ENCODE measurements at regions not wholly inside any gene's neighbourhood (a gene's known extent, or its start where the extent isn't known, plus 50 kb on each side); places are given as distances from the start of the nearest gene placed in this dataset.

DNA sequence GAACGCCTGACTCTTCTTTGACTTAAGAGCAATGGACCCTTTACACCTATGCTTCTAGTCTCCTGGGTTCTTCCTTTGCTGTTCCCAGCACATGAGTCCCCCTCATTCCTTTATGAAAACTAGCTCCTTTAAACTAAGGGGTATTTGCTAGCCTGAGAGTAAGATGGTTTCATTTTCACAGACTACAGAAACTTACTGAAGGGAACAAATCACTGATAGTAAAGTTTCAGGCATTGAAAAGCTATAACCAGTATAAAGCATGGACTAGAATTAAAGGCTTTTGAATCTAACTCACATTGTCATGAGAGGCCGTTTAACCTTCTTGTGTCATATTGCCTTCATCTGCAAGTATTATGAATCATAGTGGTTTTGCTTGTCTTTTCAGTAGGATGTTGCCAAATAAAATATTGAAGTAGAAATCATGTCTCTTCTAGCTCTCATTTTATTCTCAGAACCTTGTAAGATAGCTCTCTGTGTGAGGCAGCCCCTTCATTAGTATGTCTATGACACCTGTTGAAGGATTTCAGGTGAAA lies 765.9 kb downstream of the NR2F2 start:
- no peak for DNase-seq (ENCODE audit: low read depth)

DNA sequence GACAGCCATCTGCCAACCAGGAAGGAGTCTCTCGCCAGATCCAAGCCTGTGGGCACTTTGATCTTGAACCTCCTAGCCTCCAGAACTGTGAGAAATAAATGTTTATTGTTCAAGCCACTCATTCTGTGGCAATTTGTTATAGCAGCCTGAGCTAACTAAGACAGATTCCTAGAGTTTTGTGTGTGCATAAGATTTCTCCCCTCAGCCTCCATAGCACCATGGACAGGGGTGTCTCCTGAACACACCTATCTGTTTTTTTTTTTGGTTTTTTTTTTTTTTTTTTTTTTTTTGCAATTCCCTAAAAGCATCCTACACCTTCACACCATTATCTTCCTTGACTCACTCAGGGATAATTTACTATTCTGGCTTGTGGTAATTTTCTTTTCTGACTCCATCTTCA lies 768.5 kb downstream of the NR2F2 start:
- no peak for DNase-seq (ENCODE audit: low read depth)

DNA sequence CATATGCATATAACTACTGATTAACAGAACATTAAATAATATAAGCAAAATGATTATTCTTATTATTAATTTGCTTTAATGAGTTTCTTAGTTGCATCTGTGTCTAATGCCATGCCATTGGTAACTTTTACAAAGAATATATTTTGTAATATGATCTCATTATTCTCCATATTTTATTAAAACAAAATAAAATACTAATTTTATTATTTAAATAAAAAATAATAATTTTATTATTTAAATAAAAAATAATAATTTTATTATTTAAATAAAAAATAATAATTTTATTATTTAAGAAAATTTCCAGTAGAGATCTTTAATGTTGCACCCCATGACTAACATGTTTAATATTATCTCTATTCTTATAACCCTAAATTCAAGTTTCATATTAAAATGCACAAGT lies 771.1 kb downstream of the NR2F2 start:
- DNase-seq (ENCODE audit: low read depth): no peak

DNA sequence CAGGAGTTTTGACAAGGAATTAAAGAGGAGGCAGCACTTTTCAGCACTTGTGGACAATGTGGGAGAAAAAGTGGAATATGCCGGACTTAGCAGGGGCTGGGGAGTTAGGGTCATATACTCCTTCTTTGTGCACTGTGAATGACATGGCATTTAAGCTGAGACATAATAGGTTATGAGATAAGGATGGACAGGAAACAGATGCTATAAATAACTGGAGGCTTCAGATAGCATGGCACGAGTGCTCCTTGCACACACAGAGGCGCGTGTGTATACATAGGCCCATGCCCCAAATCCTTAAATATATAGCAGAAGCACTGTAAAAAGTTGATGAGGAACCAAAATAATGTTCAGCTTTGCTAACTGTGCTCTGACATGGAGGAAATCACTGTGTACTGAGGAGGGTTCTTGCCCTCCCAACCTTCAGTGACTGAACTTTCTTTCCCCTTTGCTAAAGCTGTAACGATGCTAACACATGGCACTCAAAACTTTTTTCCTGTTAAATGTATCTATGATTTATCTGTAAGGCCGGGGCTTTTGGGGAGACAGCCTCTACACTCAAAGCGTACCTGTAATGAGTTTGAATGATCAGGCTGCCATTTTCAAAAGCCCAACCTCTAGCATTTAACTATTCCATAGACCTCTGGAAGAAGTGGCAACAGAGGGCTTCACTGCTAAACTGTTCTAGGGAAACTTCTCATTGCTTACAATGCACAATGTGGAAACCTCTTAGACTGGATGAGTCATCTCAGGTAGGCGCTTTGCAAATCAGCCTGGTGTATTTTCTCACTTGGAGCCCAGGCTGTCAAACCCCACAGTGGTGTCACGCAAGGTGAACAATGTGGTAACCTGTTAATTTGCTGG lies 784.6 kb downstream of the NR2F2 start:
- no peak for DNase-seq (ENCODE audit: low read depth)

DNA sequence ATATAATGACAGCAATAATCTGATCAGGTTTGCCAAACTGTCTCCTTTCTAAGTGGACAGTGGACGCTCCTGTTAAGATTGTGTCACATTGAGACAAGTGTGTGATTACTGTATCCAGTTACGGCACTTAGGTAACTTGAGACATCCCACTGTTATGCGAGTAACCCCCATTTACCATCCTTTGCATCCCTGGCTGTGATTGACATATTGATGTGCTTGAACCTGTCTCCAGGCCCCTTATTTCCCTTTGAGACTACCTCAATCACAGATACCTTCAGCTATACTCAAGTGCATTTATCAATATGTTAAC lies 785.2 kb downstream of the NR2F2 start:
- no peak for DNase-seq (ENCODE audit: low read depth)

DNA sequence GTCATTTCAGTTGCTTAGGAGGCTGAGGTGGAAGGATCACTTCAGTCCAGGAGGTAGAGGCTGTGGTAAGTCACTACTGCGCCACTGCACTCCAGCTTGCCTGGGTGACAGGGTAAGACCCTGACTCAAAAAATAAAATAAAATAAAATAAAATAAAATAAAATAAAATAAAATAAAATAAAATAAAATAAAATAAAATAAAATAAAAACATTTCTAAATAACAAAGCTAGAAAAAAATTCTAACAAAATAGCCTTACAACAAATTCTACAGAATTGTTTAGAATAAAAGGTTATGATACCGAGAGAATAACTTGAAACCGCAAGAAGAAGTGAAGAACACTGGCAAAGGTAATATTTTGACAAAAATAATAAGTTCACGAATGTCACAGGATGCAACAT lies 794.3 kb downstream of the NR2F2 start:
- DNase-seq (ENCODE audit: low read depth): no peak

DNA sequence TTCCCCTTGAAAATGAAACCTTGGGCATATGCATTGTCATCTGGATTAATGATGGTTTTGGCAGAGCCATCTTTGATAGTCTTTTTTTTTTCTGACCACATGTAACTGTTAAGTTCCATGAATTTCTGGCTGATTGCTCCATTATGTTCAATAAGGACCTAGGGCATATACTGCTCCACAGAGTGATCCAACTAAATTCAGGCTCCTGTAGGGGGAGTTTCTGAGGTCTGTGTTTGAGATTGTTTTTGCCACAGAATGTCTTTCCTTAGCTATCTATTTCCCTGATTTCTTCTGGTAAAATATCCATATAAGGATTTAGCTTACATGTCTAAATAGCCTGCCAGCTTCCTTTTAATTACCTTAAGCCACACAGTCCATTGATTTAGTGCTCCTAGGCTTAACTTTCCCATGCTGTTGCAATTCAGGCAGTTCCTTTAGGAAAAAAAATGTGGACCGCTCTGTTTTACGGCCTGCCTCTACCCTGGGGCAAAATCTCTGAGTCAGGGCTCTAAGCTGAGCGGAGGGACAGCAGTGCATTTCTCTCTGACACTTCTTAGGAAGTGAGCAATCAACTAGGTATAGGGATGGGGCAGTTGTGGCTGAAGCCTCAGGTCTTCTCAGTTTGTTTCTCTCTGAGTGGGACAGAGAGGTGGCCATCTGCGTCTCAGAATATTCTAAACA lies 796.2 kb downstream of the NR2F2 start:
- DNase-seq (ENCODE audit: low read depth): no peak

DNA sequence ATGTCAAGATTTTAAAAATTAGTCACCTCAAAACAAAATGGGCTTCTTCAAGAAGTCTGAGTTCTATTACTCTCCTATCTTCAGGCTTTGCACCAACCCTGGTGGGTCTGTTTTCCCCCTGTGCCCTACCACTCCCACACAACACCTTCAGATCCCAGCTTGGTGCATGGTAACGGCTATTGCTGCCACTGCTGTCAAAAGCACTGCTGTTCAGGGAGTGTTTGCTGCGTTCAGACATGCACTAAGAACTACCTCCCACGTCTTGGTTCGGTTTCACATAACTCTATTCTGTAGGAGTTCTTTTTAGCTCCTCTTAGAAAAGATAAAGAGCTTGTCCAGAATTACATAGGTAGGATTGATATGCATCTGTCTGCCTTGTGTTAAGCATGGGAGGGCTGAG lies 799.2 kb downstream of the NR2F2 start:
- no peak for DNase-seq (ENCODE audit: low read depth)

DNA sequence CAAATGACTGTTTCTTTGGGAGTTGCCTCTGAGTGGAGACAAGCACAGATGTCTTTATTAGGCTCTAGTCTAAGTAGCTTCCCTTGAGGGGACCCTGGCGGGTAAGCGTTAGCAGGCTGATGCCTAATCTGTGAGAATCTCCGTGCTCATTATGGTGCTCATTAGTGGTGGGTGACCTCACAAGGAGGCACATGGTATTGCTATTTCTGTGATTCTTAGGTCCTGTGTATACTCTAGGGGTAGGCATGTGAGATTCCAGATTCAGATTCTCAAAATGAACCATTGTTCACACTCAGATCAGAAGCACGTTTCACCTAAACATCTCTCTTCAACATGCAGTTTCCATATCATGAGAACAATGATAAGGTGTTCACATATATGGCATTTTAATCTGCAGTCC lies 809.7 kb downstream of the NR2F2 start:
- DNase-seq (ENCODE audit: low read depth): no peak

DNA sequence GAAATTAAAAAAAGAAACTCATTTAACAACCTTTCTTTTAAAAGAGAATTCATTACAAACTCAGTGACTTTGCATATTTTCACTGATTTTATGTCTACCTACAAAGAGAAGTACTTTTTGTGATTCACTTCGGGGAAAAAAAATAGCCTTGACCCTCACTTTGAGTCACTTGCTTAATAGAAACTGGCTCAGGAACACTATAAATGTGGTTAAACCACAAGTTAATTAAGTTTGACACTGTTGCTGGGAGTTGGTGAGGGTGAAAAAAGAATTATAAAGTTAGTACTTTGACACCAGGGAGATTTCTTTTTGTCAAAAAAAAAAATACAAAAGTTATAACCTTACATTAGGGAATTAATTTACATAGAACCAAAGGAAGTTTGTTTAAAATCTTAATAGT lies 810.9 kb downstream of the NR2F2 start:
- no peak for DNase-seq (ENCODE audit: low read depth)

DNA sequence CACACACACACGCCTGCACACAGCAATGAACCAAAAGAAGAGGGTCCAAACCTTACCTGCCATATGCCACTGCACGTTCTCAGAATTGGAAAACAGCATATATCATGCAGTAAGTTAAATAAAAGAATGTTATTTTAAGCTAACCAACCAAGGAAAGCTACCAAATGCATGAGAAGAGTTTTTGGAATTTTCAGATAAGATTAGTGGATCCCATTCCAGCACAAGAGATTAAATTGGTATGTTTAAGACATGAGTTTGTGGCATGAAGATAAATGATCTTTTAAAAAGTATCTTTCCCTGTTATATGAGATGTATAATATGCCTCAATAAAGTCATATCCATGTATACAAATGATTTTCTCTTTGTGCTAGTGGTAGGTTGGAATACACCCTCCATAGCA lies 811.4 kb downstream of the NR2F2 start:
- no peak for DNase-seq (ENCODE audit: low read depth)

DNA sequence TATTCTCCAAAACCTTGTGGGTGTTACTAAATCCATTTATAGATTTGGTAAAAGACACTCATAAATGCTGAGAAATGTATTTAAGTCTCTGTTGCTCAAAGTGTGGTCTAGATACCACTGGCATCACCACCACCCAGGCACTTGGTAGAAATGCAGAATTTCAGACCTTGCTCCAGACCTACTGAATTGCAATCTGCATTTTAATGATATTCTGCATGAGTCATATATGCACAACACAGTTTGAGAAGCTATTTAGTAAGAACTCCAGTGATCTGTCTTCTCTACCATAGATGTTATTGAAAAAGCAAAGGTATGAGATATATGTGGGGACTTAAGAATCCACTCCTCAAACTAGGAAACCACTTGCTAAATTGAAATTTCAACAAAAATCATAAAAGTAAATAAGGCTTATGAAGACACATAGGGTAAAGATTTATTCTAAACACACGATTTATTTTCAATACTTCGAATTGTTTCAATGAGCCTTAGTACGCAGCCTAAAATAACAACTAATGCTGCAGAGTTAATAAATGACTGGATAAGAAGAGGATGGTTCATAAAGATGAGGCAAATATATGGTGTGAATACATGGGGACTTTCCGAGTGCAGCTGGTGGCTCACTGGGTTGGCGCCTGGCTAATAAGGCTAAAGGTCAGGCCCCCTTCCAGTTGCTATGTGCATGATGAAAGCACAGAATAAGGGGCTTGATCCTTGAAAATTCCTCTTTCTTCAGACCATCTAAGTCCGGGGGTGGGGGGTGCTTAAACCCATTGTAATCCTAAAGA lies 813.3 kb downstream of the NR2F2 start:
- no peak for DNase-seq (ENCODE audit: low read depth)

DNA sequence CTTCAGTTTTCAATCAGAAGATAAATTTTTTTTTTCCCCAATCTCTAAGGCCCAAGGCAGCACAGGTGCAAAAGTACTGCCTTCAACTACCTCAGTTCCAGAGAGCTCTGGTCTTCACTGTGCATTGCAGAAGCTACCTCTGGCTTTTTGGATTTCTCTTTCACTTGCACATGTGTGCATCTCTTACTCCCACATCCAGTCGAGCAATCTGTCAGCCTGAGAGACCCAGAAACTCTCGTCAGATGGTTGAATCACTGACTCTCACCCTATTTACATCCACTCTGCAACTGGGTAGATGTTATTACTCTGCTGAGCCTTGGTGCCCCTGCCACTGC lies 813.8 kb downstream of the NR2F2 start:
- no peak for DNase-seq (ENCODE audit: low read depth)

DNA sequence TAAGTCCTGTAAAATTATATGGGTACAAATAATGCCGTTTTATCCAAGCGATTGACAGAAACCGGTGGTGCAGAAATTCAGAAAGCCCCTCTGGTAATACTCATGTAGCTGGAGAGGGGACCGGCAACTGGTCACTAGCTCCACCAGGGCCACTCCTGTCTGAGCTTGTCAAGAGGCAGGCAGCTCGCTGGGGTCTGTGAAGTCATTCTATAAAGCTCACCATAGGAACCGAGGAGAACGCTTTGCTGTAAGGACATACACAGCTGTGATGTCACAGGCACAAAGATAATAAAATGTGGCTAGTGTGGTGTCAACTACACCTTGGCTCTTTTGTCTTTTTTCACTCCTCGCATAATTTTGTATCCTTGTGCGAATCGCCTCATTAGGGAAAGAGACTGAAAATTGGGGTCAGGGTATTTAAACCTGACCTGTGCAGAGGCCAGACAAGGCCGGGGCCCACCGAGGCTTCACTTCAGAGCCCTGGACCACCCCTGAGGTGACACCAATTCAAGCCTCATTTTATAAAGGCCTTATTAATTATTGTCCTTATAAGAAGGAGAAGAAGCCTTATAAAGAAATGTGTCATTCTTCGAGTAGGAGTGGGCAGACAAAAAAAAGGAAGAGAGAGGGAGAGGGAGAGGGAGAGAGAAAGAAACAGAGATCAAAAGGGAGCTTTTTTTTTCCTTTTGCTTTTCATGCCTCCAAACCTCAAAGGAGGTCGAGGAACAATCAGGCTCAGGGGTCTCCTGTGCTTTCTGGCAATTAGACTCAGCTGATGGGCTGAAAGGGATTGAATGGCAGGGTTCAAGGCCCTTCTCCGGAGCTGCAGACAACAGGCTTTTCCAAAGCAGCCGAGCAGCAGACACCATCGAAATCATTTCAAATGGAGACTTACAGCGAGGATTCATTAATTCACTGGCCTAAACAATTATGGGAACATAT lies 813.3 kb upstream of the ARRDC4 start:
- DNase-seq (ENCODE audit: low read depth): no peak

DNA sequence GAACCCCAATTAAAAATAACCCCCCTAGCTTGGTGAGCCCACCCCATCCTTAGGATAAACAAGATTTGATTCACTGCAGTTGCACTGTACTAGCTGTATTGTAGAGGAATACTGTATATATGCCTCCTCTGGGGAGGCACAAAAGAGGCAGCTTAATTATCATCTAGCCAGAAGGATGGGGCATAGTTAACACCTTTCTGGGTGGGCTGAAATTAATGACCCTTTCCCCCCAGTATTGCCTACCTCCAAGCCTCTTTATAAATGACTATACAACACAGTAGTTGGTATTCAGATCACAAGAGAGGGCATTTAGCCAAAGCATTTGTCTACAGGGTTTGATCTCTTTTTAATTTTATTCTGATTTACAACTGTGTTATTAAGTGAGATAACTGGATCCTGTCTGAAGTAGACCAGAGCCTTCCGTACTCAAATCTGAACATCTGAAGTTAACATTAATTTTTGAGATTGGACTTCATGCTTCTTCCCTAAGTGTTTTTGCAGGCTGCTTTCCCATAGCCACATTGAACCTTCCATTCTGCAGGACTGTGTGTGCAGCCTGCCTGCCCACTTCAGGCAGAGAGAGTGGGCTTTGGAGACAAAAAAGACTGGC lies 807.0 kb upstream of the ARRDC4 start:
- no peak for DNase-seq (ENCODE audit: low read depth)

DNA sequence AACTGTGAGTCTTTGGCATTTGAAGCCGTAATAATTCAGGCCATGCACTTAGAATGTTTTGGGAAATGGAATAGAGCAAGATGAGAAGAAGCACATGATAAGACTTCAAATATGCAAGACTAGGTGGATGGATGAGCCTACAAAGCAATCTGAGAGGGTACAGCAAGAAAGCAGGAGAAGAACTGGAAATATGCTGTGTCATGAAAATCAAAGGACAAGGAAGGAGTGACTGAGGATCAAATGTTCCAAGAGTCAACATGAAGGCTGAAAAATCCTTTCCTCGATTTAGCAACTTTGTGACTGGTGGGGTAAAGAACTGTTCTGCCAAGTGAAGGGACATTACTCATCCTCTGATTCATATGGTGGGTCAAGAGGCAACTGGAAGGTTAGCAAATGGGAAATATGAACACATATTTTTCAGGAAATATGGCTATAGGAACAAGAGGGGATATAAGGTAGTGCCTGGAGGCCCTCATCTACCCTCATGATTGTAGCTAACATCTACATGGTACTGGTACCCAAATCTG lies 803.7 kb upstream of the ARRDC4 start:
- DNase-seq (ENCODE audit: low read depth): no peak

DNA sequence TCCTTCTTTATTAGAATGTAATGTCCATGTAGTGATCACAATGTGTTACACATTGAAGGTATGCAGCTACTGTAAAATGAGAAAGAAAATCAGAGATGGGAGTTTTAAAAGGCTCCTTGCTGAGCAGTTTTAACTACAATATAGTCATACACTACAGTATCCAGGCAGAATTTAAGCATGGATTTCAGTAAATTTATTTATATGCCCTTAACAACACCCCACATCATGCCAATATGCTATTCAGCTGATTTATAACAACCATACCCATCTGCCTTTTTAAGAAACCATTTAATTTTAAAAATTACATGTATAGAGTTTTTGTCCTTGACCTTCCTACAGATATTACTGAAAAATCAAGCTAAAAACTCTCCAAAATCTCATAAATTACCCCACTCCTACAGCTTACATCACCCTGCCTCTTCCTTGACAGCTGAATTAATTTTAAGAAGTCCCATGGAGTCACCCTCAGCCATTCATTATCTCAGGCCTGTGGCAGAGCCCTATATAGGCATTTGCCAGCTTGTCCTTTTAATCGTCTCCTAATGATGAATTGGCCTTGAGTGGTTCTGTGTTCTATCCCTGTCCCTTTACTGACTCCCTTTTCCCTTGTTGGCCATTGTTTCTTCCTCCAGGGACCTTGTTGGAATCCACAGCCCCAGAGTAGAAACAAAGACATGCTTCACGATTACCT lies 797.6 kb upstream of the ARRDC4 start:
- DNase-seq (ENCODE audit: low read depth): no peak

DNA sequence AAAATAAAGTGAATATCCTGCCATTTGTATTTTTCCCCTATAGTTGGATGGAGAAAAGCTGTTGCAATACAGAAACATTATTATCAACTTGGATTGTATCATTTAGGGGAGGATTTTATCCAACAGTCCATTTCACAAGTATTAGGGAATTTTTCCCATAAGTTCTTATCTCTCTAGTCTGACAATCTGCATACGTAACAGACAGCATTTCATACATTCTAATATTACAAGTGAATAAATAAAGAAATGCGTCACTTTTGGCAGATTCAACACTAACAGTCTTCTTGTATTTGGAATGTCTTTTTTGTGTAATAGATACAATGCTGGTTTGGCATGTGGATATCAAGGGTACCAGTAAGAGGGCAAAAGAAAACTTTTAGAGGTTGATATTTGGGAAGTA lies 795.3 kb upstream of the ARRDC4 start:
- no peak for DNase-seq (ENCODE audit: low read depth)

DNA sequence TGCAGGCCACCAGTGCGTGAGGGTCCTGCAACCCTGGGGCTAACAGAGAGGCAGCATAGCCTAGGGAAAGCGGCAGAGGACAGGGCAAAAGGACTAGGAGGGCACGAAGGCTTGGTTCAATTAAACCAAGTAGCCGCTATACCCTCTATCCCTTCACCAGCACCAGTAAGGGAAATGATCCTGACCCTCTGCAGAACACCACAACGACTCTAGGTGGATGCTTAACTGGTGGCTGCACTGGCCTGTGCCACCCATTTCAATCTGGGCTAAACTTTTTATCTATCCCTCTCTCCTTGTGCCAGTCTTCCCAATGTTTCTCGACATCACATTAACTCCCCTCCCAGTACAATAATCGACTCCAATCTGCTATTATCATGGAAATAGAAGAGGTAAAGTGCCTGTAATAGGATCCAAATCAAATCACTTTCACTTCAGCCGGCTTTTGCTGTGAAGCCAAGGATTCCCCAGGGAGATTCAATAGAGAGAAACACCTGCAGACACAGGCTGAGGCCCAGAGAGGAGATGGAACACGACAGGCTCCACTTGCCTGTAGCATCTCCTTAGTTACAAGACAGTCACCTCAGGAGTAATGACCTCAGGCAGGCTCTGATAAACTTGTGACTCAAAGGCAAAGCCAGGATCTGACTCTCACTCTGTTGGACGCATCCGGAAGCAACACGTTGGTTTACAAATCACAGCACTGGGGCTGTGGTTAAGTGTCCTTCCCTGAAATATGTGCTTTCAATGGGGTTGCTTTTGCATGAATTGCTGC lies 791.6 kb upstream of the ARRDC4 start:
- DNase-seq (ENCODE audit: low read depth): no peak

DNA sequence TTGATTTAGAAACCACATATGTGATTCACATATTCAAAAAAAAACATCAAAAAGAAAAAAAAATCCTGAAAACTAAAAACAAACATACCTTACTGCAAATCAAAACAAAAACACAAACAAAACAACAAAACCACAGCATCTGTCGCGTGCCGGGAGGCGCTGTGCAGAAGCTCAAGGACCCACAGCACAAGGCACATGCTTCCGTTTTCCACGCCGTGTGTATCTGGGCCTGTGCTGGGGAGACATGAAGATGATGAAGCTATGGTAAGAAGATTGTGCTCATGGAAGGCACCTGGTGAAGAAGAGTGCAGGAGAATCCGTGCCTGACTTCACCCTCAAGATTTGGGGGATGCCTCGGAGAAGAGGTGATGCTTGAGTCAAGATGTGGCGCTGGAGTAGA lies 788.9 kb upstream of the ARRDC4 start:
- no peak for DNase-seq (ENCODE audit: low read depth)

All from activated T-cell treated with anti-CD3 and anti-CD28 coated beads for 48 hours (primary cell).